Gastroesophageal sphincter (tissue), 3 donors: ENCODE measurements at regions not wholly inside any gene's neighbourhood (a gene's known extent, or its start where the extent isn't known, plus 50 kb on each side); places are given as distances from the start of the nearest gene placed in this dataset.

Experiments used
- POLR2A ChIP-seq, 2 donors: fragments of 450-650 bp; IDR thresholded peaks; one replicate each; pipeline ENCODE4 v1.6.1; 2017; ENCODE audit warnings: antibody characterized with exemption in 2 of 2, mild to moderate bottlenecking in 2 of 2, moderate library complexity in 1 of 2
- POLR2AphosphoS5 ChIP-seq: sonication (generic); formaldehyde crosslinking; IDR thresholded peaks from one replicate; pipeline ENCODE4 v1.6.1; 2017; ENCODE audit warnings: antibody characterized with exemption
- TF ChIP-seq, protein P1 (sequence below), 4 experiments: fragments of 200-600 bp in 2 of 4; fragments of 450-650 bp in 2 of 4; sonication (generic) in 1 of 4; IDR thresholded peaks; one replicate each; pipeline ENCODE4 v1.5.1; 2017 to 2019; ENCODE audit warnings: antibody characterized with exemption in 4 of 4, mild to moderate bottlenecking in 2 of 4, moderate library complexity in 2 of 4

- TF ChIP-seq, protein P1, sequence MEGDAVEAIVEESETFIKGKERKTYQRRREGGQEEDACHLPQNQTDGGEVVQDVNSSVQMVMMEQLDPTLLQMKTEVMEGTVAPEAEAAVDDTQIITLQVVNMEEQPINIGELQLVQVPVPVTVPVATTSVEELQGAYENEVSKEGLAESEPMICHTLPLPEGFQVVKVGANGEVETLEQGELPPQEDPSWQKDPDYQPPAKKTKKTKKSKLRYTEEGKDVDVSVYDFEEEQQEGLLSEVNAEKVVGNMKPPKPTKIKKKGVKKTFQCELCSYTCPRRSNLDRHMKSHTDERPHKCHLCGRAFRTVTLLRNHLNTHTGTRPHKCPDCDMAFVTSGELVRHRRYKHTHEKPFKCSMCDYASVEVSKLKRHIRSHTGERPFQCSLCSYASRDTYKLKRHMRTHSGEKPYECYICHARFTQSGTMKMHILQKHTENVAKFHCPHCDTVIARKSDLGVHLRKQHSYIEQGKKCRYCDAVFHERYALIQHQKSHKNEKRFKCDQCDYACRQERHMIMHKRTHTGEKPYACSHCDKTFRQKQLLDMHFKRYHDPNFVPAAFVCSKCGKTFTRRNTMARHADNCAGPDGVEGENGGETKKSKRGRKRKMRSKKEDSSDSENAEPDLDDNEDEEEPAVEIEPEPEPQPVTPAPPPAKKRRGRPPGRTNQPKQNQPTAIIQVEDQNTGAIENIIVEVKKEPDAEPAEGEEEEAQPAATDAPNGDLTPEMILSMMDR (IDR thresholded peaks at IDR 0.05), result no peak
- TF ChIP-seq POLR2AphosphoS5 (no peak), POLR2A (IDR thresholded peaks at IDR 0.05) (no peak)
Measured at GRCh38 chr14:82410064-82410463, 876.4 kb upstream of the SEL1L start.
